Activated CD8-positive, alpha-beta memory T cell treated with anti-CD3 and anti-CD28 coated beads, Interleukin-2, amount 10 ng/mL, durations not matched to agents 7 days and 5 days (primary cell): ENCODE measurements at regions not wholly inside any gene's neighbourhood (a gene's known extent, or its start where the extent isn't known, plus 50 kb on each side); places are given as distances from the start of the nearest gene placed in this dataset.
"Not testable (repeated sequence)": the region's sequence is repeated elsewhere in the genome, so short reads cannot be mapped to it uniquely, and the experiment has no call there.

ENCODE experiments used
- ATAC-seq: fragments of 150-1000 bp; cut with Tn5 transposase; one replicate; pipeline ENCODE4 v1.10.0; 2021; ENCODE audit warnings: moderate library complexity
- CTCF ChIA-PET: fragments of 350-600 bp; sonication (Branson Sonifier 250); formaldehyde crosslinking; loops from one replicate; lab custom pipeline; 2021; ENCODE audit warnings: antibody characterized with exemption; lab: Charles Lee
- DNase-seq: peaks from one replicate; pipeline ENCODE4 v3.0.0-alpha.2; 2020
- H3K27ac Mint-ChIP-seq: one replicate; pipeline ENCODE4 v1.8.0; 2021; ENCODE audit warnings: mild to moderate bottlenecking, mixed read lengths
- H3K27me3 Mint-ChIP-seq: one replicate; pipeline ENCODE4 v1.8.0; 2021; ENCODE audit warnings: mixed read lengths
- H3K36me3 Mint-ChIP-seq: one replicate; pipeline ENCODE4 v1.8.0; 2021; ENCODE audit warnings: mild to moderate bottlenecking, mixed read lengths
- H3K4me1 Mint-ChIP-seq: one replicate; pipeline ENCODE4 v1.8.0; 2021; ENCODE audit warnings: mixed read lengths
- H3K4me3 Mint-ChIP-seq: one replicate; pipeline ENCODE4 v1.8.0; 2021; ENCODE audit warnings: mild to moderate bottlenecking, moderate library complexity, mixed read lengths
- H3K9me3 Mint-ChIP-seq: one replicate; pipeline ENCODE4 v1.8.0; 2022; ENCODE audit warnings: low read depth, mixed read lengths

DNA sequence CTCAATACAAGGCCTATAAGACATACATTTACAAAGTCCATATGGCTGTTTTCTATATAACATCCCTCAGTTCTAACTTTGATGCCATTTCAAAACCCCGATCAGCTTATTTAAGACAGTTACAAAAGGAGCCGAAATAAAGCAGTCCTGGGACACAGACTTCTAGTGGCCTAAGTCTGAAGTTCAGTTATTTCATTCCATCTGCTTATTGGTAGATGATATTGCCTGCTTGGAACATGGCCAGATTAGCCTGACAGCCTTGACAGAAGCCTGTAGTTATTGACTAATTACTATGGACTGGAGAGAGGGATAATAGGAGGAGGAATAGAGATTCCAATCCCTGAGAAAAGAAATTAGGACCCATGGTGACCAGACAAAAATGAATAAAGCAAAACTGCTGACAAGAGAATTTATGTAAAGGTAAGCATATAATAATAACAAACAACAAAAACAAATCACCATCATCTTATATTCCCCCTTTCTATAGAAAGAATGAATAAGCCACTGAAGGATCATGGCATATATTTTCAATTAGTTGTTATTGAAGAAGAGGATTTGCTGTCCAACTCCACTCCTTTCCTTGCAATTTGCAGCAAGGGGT is 206.3 kb upstream of the TOM1L1 start:
- CTCF ChIA-PET: no interaction called here
- ATAC-seq: no peak
- no peak overlapping the region for H3K27ac Mint-ChIP-seq
- DNase-seq: no peak
- no peaks in the 10 kb centered on the region for H3K4me1 Mint-ChIP-seq
- no peaks in the 10 kb centered on the region for H3K27me3 Mint-ChIP-seq
- H3K36me3 Mint-ChIP-seq: no peaks in the 10 kb centered on the region
- H3K9me3 Mint-ChIP-seq: no peaks in the 10 kb centered on the region
- H3K4me3 Mint-ChIP-seq: no peak overlapping the region

DNA sequence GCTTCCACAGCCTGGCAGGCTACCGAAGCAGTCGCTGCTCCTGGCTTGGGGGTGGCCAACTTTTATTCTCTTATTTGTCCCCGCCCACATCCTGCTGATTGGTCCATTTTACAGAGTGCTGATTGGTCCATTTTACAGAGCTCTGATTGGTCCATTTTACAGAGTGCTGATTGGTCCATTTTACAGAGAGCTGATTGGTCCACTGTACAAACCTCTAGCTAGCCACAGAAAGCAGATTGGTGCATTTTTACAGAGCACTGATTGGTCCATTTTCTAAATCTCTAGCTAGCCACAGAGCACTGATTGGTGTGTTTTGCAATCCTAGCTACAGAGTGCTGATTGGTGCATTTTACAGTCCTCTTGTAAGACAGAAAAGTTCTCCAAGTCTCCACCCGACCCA is 187.9 kb upstream of the TOM1L1 start:
- H3K9me3 Mint-ChIP-seq, H3K4me1 Mint-ChIP-seq, H3K4me3 Mint-ChIP-seq, ATAC-seq, H3K27me3 Mint-ChIP-seq, CTCF ChIA-PET, DNase-seq, H3K36me3 Mint-ChIP-seq, H3K27ac Mint-ChIP-seq: not testable (repeated sequence)

DNA sequence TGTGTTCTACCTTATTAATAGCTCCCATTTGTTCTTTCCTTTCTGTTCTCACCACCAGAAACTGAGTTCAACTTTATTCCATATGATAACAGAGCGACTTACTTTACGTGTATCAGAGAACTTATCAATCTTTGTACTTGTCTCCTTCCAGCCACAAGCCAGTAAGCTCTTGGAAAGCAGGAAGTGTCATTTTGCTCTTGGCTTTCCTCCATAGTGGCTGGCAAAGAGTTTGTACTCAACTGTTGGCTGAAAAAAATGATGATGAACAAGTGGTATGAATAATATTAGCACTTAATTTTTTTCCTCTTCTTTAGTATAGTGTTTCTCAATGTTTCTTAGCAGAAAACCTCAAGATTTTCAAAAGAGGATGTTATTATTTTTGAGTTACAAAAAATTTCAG is 182.4 kb upstream of the TOM1L1 start:
- CTCF ChIA-PET: no interaction called here
- no peak for DNase-seq
- ATAC-seq: no peak
- Mint-ChIP-seq H3K9me3 (no peaks in the 10 kb centered on the region), H3K4me1 (no peaks in the 10 kb centered on the region), H3K27me3 (no peaks in the 10 kb centered on the region), H3K36me3 (no peaks in the 10 kb centered on the region), H3K4me3 (no peak overlapping the region), H3K27ac (no peak overlapping the region)

DNA sequence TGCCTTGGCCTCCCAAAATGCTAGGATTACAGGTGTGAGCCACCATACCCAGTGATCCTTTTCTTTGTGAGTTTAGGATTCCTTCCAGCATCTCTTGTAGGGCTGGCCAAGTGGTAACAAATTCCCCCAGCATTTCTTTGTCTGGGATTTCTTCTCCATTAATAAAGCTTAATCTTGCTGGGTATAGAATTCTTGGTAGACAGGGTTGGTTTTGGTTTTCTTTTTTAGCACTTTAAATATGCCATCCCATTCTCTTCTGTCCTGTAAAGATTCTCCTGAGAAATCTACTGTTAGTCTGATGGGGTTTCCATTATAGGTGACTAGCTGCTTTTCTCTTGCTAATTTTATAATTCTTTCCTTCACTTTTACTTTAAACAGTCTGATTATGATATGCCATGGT is 173.0 kb upstream of the TOM1L1 start:
- H3K27ac Mint-ChIP-seq: no peak overlapping the region
- ATAC-seq (no peak), DNase-seq (no peak)
- CTCF ChIA-PET: no interaction called here
- no peak overlapping the region for H3K4me3 Mint-ChIP-seq
- H3K27me3 Mint-ChIP-seq: no peaks in the 10 kb centered on the region
- peaks cover 9% of the 10 kb centered on the region for H3K9me3 Mint-ChIP-seq
- H3K36me3 Mint-ChIP-seq: no peaks in the 10 kb centered on the region
- H3K4me1 Mint-ChIP-seq: no peaks in the 10 kb centered on the region

DNA sequence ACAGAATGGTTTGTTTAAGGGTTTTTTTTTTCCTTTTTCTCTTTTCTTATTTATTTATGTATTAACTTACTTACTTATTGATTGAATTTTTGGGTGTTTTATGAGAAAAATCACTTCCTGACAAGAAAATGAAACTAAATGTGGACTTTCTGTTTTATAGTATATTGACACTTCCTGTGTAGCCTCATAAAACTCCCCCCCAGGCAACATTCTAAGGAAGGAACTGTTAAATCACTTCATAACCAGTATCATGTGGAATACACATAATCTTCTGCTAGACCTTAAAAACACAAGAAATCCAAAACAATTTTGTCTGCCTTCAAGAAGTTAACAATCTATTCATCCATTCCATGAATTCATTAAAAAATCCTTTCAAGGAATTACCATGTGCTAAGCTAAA is 164.1 kb upstream of the TOM1L1 start:
- H3K27me3 Mint-ChIP-seq: no peaks in the 10 kb centered on the region
- H3K9me3 Mint-ChIP-seq: peaks cover 4% of the 10 kb centered on the region
- H3K27ac Mint-ChIP-seq: no peak overlapping the region
- H3K4me3 Mint-ChIP-seq: no peak overlapping the region
- no peak for DNase-seq
- CTCF ChIA-PET: no interaction called here
- H3K4me1 Mint-ChIP-seq: no peaks in the 10 kb centered on the region
- H3K36me3 Mint-ChIP-seq: no peaks in the 10 kb centered on the region
- no peak for ATAC-seq

DNA sequence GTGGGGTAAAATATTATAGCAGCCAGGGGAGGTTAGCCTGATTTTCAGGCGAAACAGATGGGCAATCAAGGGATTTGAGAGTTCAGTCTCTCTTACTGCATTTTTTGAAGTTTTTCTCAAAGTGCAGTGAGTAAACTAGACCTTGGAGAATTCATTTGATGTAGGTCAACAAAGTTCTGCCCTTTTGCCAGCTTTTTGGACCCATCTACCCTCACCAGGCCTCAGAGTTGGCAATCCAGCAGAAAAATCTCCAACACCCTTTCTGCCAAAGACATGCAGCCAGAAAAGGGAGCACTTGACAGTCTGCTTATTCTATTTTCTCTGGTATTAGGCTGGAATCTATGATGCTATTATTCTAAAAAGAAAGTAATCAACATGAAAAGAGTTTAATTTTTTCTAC is 162.2 kb upstream of the TOM1L1 start:
- Mint-ChIP-seq H3K4me1 (no peaks in the 10 kb centered on the region), H3K36me3 (no peaks in the 10 kb centered on the region), H3K4me3 (no peak overlapping the region), H3K9me3 (peaks cover 4% of the 10 kb centered on the region), H3K27ac (no peak overlapping the region), H3K27me3 (no peaks in the 10 kb centered on the region)
- no peak for DNase-seq
- ATAC-seq: no peak
- CTCF ChIA-PET: no interaction called here

DNA sequence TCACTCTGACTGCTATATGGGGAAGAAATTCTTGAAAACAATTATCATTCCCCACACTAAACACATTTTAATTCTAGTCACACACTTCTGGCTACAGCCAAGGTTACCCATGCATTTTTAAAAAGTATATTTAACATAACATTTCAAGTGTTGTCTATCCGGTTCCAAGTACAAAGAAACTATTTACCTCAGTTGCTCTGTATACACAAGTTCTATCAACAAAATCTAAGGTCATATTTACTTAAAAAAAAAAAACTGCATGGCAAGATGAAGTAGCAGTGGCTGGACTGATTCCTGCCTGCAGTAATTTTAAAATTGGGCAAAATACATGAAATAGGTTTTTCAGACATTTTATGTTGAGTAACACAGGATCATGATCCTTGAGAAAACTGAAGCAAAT is 155.9 kb upstream of the TOM1L1 start:
- H3K27me3 Mint-ChIP-seq: no peaks in the 10 kb centered on the region
- H3K27ac Mint-ChIP-seq: no peak overlapping the region
- no peaks in the 10 kb centered on the region for H3K36me3 Mint-ChIP-seq
- no peak for DNase-seq
- CTCF ChIA-PET: no interaction called here
- no peak for ATAC-seq
- H3K4me3 Mint-ChIP-seq: no peak overlapping the region
- no peaks in the 10 kb centered on the region for H3K4me1 Mint-ChIP-seq
- peaks cover 4% of the 10 kb centered on the region for H3K9me3 Mint-ChIP-seq

DNA sequence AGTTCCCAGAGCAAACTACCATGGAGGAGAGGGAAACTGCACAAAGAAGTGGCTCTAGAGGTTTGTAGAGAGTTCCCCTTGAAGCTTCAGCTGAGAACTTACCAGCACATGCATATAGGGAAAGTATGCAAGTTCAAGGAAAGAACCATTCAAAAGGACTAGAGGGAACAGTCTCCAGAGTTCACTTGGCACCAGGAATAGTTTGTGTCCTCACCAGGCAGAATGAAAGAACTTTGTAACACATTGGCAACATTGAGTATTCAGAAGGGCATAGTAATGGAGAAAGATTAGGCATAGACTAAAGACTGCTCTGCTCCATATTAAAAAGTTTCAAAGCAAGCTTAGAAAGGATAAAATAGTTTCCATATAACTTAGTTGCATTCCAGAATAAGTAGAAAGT is 155.4 kb upstream of the TOM1L1 start:
- CTCF ChIA-PET: no interaction called here
- Mint-ChIP-seq H3K4me1 (no peaks in the 10 kb centered on the region), H3K4me3 (no peak overlapping the region), H3K27me3 (no peaks in the 10 kb centered on the region), H3K27ac (no peak overlapping the region), H3K36me3 (no peaks in the 10 kb centered on the region), H3K9me3 (peaks cover 4% of the 10 kb centered on the region)
- DNase-seq (no peak), ATAC-seq (no peak)

DNA sequence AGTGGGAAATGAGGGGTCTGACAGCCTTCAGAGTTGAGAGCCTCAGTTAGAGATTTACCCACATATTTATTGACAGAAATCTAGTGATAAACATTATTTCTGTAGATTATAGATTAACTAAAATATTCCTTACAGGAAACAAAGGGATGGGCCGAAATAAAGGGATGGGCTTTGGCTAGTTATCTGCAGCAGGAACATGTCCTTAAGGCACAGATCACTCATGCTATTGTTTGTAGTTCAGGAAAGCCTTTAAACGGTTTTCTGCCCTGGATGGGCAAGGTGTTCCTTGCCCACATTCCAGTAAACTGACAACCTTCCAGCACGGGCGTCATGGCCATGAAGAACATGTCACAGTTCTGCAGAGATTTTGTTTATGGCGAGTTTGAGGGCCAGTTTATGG is 154.8 kb upstream of the TOM1L1 start:
- Mint-ChIP-seq H3K27ac (no peak overlapping the region), H3K9me3 (peaks cover 4% of the 10 kb centered on the region), H3K4me3 (no peak overlapping the region), H3K4me1 (no peaks in the 10 kb centered on the region), H3K27me3 (no peaks in the 10 kb centered on the region), H3K36me3 (no peaks in the 10 kb centered on the region)
- ATAC-seq: no peak
- CTCF ChIA-PET: no interaction called here
- no peak for DNase-seq

DNA sequence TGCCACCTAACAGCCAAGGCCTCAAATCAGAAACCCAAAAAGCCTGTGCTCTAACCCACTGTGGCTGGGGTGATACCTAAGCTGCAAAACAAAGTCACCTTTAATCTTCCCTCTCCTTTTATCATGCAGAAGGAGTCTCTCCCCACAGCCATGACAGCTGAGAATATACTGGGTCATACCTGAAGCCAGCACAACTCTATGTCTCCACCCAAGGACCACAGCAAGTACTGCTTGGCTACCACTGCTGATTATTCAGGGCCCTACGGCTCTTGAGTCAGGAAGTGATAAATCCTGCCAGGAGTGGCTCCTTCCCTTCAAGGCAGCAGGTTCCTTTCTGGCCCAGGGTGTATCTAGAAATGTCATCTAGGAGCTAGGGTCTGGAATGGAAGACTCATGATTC is 151.5 kb upstream of the TOM1L1 start:
- Mint-ChIP-seq H3K4me3 (no peak overlapping the region), H3K27me3 (no peaks in the 10 kb centered on the region), H3K4me1 (no peaks in the 10 kb centered on the region), H3K27ac (no peak overlapping the region), H3K36me3 (no peaks in the 10 kb centered on the region), H3K9me3 (peaks cover 2% of the 10 kb centered on the region)
- DNase-seq (no peak), ATAC-seq (no peak)
- CTCF ChIA-PET: no interaction called here

DNA sequence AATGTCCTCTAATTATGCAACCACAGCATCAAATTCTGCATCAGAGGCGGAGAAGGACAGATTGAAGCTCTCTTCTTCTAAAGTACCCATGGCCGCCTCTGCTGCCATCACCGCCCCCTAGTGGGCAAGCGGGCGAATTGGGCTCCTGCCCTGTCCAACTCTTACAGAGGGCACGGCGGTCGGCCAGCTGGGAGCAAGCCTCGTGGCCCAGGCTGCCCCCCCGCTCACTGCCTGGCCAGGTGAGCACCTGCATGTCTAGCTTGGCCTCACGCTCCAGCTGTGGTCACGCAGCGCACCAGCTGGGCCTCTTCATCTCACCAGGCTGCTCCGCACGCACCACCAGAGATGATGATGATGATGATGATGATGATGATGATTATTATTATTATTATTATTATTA is 146.1 kb upstream of the TOM1L1 start:
- Mint-ChIP-seq H3K4me3 (no peak overlapping the region), H3K27ac (no peak overlapping the region), H3K27me3 (no peaks in the 10 kb centered on the region), H3K36me3 (no peaks in the 10 kb centered on the region), H3K9me3 (no peaks in the 10 kb centered on the region), H3K4me1 (no peaks in the 10 kb centered on the region)
- ATAC-seq (no peak), DNase-seq (no peak)
- CTCF ChIA-PET: no interaction called here

DNA sequence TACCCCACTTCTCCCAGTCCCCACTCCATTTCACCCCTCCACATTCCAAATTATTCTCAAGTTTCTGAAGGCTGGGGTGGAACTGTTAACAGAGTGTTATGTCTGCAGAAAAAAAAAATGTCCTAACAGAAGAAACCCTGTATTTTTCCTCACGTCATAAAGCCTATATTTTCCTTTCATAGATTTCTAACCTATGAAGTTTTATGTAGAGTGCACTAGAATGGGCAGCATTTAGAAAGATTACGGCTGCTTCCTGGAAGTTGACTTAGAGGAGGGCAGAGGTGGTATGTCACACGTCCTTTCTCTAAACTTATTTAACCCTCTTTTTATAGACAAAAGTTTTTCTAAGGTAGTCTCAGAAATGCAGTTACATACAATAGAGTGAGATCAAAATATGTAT is 139.8 kb upstream of the TOM1L1 start:
- Mint-ChIP-seq H3K4me3 (no peak overlapping the region), H3K4me1 (no peaks in the 10 kb centered on the region), H3K27ac (no peak overlapping the region), H3K9me3 (no peaks in the 10 kb centered on the region), H3K36me3 (no peaks in the 10 kb centered on the region), H3K27me3 (no peaks in the 10 kb centered on the region)
- DNase-seq (no peak), ATAC-seq (no peak)
- CTCF ChIA-PET: no interaction called here

DNA sequence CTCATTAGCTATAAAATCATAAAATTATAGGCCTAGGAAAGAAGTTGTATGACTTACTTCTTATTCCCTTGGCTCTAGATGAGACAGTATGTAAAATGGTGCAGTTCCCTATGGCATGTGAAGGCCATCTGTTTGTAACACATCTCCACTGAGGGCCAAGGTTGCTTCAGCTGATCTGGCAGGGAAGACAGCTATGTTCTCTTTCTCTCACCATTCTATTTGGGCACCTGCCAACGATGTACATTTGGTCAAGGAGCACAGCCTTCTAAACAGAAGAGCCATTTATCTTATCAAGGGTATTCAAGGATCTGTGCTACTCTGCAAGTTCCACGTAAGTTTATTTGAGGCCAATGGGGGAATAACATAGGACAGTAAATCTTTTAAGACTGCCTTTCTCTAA is 129.8 kb upstream of the TOM1L1 start:
- Mint-ChIP-seq H3K27me3 (no peaks in the 10 kb centered on the region), H3K27ac (no peak overlapping the region), H3K4me1 (no peaks in the 10 kb centered on the region), H3K4me3 (no peak overlapping the region), H3K9me3 (no peaks in the 10 kb centered on the region), H3K36me3 (no peaks in the 10 kb centered on the region)
- DNase-seq (no peak), ATAC-seq (no peak)
- CTCF ChIA-PET: no interaction called here

DNA sequence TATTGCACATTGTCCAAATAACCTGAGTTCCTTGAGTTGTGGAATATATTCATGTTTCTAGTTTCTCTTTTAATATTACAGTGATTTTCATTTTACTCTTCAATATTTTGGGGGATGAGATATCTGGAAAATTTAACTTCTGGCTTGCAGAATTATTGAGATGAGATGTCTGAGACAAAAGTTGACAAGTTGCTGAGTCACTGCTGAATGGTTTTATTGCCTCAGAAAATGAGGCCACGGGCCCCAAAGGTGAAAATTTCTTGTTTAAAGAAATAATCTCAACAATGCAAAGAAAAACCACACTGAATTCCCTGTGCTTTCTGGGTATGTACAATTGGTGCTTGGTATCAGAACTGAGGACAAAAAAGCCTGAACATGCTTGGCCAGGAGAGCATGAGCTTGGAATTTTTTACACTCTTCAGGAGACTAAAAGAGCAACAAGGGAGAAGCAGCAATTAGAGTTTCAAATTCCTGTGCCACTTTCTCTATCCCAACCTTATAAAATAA is 129.2 kb upstream of the TOM1L1 start:
- no peaks in the 10 kb centered on the region for H3K4me1 Mint-ChIP-seq
- no peaks in the 10 kb centered on the region for H3K36me3 Mint-ChIP-seq
- no peaks in the 10 kb centered on the region for H3K27me3 Mint-ChIP-seq
- ATAC-seq (no peak), DNase-seq (no peak)
- no peak overlapping the region for H3K27ac Mint-ChIP-seq
- no peak overlapping the region for H3K4me3 Mint-ChIP-seq
- CTCF ChIA-PET: no interaction called here
- H3K9me3 Mint-ChIP-seq: no peaks in the 10 kb centered on the region

DNA sequence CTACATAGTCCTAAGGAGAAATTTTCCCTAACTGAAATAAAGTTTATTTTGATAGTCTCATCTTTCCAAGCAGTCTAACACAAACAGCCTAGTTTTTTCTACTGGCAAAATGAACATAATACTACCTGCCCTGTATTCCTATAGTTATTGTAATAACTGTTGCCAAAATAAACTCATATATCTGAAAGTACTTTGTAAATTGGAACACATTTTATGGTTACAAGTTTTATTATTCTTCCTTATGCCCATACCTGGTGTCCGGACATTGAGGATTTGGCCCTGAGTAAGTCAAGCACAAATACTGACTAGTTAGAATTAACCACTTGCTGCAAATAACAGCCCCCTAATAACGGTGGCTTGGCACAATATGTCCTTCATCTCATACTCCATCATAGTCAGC is 120.4 kb upstream of the TOM1L1 start:
- DNase-seq (no peak), ATAC-seq (no peak)
- Mint-ChIP-seq H3K27me3 (no peaks in the 10 kb centered on the region), H3K36me3 (no peaks in the 10 kb centered on the region), H3K27ac (no peak overlapping the region), H3K4me3 (no peak overlapping the region), H3K9me3 (no peaks in the 10 kb centered on the region), H3K4me1 (no peaks in the 10 kb centered on the region)
- CTCF ChIA-PET: no interaction called here
